ENCODE measurements at regions not wholly inside any gene's neighbourhood (a gene's known extent, or its start where the extent isn't known, plus 50 kb on each side); places are given as distances from the start of the nearest gene placed in this dataset.

DNA sequence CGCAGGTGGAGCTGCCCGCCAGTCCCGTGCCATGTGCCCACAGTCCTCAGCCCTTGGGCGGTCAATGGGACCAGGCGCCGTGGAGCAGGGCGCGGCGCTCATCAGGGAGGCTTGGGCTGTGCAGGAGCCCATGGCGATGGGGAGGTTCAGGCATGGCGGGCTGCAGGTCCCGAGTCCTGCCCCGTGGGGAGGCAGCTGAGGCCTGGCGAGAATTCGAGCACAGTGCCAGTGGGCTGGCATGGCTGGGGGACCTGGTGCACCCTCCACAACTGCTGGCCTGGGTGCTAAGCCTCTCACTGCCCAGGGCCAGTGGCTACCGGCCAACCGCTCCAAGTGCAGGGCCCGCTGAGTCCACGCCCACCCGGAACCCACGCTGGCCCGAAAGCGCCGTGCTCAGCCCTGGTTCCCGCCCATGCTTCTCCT, 646.5 kb downstream of the GABRG1 start:
- no peak for TF ChIP-seq POLR2A (IDR thresholded peaks at IDR 0.05)
- TF ChIP-seq, protein P1, sequence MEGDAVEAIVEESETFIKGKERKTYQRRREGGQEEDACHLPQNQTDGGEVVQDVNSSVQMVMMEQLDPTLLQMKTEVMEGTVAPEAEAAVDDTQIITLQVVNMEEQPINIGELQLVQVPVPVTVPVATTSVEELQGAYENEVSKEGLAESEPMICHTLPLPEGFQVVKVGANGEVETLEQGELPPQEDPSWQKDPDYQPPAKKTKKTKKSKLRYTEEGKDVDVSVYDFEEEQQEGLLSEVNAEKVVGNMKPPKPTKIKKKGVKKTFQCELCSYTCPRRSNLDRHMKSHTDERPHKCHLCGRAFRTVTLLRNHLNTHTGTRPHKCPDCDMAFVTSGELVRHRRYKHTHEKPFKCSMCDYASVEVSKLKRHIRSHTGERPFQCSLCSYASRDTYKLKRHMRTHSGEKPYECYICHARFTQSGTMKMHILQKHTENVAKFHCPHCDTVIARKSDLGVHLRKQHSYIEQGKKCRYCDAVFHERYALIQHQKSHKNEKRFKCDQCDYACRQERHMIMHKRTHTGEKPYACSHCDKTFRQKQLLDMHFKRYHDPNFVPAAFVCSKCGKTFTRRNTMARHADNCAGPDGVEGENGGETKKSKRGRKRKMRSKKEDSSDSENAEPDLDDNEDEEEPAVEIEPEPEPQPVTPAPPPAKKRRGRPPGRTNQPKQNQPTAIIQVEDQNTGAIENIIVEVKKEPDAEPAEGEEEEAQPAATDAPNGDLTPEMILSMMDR (IDR thresholded peaks at IDR 0.05): no peak
- TF ChIP-seq POLR2AphosphoS5 (IDR thresholded peaks at IDR 0.05): no peak
- no peak for TF ChIP-seq EP300 (IDR thresholded peaks at IDR 0.05; ENCODE audit: low read depth)
